ENCODE measurements at regions not wholly inside any gene's neighbourhood (a gene's known extent, or its start where the extent isn't known, plus 50 kb on each side); places are given as distances from the start of the nearest gene placed in this dataset.

DNA sequence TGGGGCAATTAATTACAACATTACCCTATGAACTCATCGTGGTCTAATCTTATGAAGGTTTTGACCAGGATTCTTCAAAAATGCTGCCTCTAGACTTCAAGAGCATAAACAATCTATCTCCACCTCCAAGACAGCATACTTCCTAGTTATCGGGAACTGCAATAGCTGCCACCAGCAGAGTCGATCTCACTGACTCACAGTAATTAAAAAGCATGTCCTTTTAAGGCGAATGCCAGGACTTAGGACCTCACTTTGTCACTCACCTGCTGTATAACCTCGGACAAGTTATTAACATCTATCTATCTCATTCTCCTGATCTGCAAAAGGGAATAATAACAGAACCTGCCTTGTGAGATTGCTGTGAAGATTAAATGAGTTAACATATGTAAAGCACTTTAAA, 666.0 kb upstream of the COBL start:
- Histone ChIP-seq H3K36me3 (ENCODE audit: low read depth) (no peaks in the 10 kb centered on the region), H3K4me1 (ENCODE audit: insufficient read depth, poor library complexity, severe bottlenecking) (no peaks in the 10 kb centered on the region), H3K9me3 (ENCODE audit: severe bottlenecking) (no peaks in the 10 kb centered on the region), H3K27me3 (ENCODE audit: insufficient read depth, poor library complexity, severe bottlenecking) (peaks cover 5% of the 10 kb centered on the region), H3K27ac (ENCODE audit: poor library complexity, severe bottlenecking) (no peak overlapping the region), H3K4me3 (ENCODE audit: severe bottlenecking) (no peak overlapping the region)
- TF ChIP-seq, protein P1, sequence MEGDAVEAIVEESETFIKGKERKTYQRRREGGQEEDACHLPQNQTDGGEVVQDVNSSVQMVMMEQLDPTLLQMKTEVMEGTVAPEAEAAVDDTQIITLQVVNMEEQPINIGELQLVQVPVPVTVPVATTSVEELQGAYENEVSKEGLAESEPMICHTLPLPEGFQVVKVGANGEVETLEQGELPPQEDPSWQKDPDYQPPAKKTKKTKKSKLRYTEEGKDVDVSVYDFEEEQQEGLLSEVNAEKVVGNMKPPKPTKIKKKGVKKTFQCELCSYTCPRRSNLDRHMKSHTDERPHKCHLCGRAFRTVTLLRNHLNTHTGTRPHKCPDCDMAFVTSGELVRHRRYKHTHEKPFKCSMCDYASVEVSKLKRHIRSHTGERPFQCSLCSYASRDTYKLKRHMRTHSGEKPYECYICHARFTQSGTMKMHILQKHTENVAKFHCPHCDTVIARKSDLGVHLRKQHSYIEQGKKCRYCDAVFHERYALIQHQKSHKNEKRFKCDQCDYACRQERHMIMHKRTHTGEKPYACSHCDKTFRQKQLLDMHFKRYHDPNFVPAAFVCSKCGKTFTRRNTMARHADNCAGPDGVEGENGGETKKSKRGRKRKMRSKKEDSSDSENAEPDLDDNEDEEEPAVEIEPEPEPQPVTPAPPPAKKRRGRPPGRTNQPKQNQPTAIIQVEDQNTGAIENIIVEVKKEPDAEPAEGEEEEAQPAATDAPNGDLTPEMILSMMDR (IDR thresholded peaks at IDR 0.05; ENCODE audit: poor library complexity, severe bottlenecking), result no peak
- ATAC-seq (ENCODE audit: low read depth) (no peak), DNase-seq (ENCODE audit: low spot score) (no peak)

DNA sequence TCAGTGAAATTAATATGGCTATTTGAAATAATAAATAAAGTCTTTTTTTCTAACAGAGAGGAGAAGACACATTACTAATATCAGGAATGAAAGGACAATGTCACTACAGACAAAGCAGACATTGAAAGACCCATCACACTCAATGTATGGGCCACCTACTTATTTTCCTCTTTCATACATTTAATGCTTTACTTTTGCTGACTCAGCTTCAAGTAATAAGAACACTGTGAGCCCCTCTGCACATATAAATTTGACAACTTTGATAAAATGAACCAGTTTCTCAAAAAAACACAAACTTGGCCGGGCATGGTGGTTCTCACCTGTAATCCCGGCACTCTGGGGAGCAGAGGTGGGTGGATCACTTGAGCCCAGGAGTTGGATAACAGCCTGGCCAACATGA, 664.2 kb upstream of the COBL start:
- H3K27ac ChIP-seq (ENCODE audit: poor library complexity, severe bottlenecking), result no peak overlapping the region
- H3K4me3 ChIP-seq (ENCODE audit: severe bottlenecking), result no peak overlapping the region
- no peak for DNase-seq (ENCODE audit: low spot score)
- no peaks in the 10 kb centered on the region for H3K9me3 ChIP-seq (ENCODE audit: severe bottlenecking)
- TF ChIP-seq, protein P1 (IDR thresholded peaks at IDR 0.05; ENCODE audit: poor library complexity, severe bottlenecking), result no peak
- no peaks in the 10 kb centered on the region for H3K36me3 ChIP-seq (ENCODE audit: low read depth)
- peaks cover 5% of the 10 kb centered on the region for H3K27me3 ChIP-seq (ENCODE audit: insufficient read depth, poor library complexity, severe bottlenecking)
- no peaks in the 10 kb centered on the region for H3K4me1 ChIP-seq (ENCODE audit: insufficient read depth, poor library complexity, severe bottlenecking)
- no peak for ATAC-seq (ENCODE audit: low read depth)

DNA sequence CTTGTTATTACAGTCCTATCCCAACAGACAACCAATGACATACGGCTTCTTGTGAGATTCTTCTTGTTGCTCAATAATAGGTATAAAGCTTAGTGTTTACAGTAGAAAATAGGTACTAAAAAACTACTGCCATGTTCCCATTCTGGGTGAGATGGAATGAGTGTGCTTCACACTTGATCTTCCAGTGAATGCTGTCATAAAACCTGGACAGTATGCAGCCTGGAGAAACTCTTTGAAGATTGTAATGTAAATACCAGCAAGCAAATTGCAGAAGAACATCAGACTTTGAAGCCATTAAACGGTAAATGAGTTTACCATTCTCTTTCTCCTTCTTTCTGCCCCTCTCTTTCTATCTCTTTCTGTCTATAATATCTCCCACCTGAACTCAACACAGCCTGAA, 663.7 kb upstream of the COBL start:
- H3K27ac ChIP-seq (ENCODE audit: poor library complexity, severe bottlenecking), result no peak overlapping the region
- no peaks in the 10 kb centered on the region for H3K36me3 ChIP-seq (ENCODE audit: low read depth)
- TF ChIP-seq, protein P1 (IDR thresholded peaks at IDR 0.05; ENCODE audit: poor library complexity, severe bottlenecking), result no peak
- no peak for DNase-seq (ENCODE audit: low spot score)
- H3K27me3 ChIP-seq (ENCODE audit: insufficient read depth, poor library complexity, severe bottlenecking), result peaks cover 5% of the 10 kb centered on the region
- no peaks in the 10 kb centered on the region for H3K9me3 ChIP-seq (ENCODE audit: severe bottlenecking)
- H3K4me1 ChIP-seq (ENCODE audit: insufficient read depth, poor library complexity, severe bottlenecking), result no peaks in the 10 kb centered on the region
- no peak overlapping the region for H3K4me3 ChIP-seq (ENCODE audit: severe bottlenecking)
- no peak for ATAC-seq (ENCODE audit: low read depth)

DNA sequence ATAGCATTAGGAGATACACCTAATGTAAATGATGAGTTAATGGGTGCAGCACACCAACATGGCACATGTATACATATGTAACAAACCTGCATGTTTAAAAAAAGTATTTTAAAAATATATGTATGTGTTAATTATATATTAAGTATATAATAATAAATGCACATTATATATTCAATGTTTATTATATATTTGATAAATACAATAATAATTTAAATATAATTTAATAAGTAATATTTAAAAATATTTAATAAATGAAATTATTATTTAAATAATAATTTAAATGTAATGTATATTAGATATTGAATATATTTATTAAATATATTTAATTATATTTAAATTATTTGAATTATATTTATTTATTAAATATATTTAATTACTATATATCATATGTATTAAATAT, 661.3 kb upstream of the COBL start:
- H3K36me3 ChIP-seq (ENCODE audit: low read depth), result no peaks in the 10 kb centered on the region
- no peaks in the 10 kb centered on the region for H3K9me3 ChIP-seq (ENCODE audit: severe bottlenecking)
- H3K27ac ChIP-seq (ENCODE audit: poor library complexity, severe bottlenecking), result no peak overlapping the region
- no peak for ATAC-seq (ENCODE audit: low read depth)
- DNase-seq (ENCODE audit: low spot score), result no peak
- TF ChIP-seq, protein P1 (IDR thresholded peaks at IDR 0.05; ENCODE audit: poor library complexity, severe bottlenecking), result no peak
- H3K4me3 ChIP-seq (ENCODE audit: severe bottlenecking), result no peak overlapping the region
- H3K4me1 ChIP-seq (ENCODE audit: insufficient read depth, poor library complexity, severe bottlenecking), result no peaks in the 10 kb centered on the region
- H3K27me3 ChIP-seq (ENCODE audit: insufficient read depth, poor library complexity, severe bottlenecking), result peaks cover 5% of the 10 kb centered on the region

DNA sequence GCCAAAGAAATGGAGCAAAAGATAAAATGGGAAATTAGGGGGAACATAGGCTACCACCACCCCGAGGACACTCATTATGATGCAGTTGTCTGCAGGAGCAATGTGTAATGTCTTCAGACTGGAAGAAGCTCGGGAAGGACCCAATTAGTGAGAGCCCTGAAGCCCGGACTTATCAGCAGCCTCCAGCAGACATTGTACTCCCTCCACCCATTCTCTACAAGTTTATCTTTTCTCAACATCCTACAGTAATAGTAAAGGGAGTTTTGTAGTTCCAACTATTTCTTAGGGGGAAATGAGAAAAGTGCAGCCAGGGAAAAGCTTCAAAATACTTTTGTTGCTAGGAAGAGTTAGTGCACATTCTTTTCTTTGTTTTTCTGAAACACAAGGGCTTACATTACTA, 657.3 kb upstream of the COBL start:
- H3K9me3 ChIP-seq (ENCODE audit: severe bottlenecking), result no peaks in the 10 kb centered on the region
- H3K4me3 ChIP-seq (ENCODE audit: severe bottlenecking), result no peak overlapping the region
- TF ChIP-seq, protein P1 (IDR thresholded peaks at IDR 0.05; ENCODE audit: poor library complexity, severe bottlenecking), result no peak
- DNase-seq (ENCODE audit: low spot score), result no peak
- H3K27ac ChIP-seq (ENCODE audit: poor library complexity, severe bottlenecking), result no peak overlapping the region
- H3K4me1 ChIP-seq (ENCODE audit: insufficient read depth, poor library complexity, severe bottlenecking), result no peaks in the 10 kb centered on the region
- no peak for ATAC-seq (ENCODE audit: low read depth)
- H3K36me3 ChIP-seq (ENCODE audit: low read depth), result no peaks in the 10 kb centered on the region
- no peaks in the 10 kb centered on the region for H3K27me3 ChIP-seq (ENCODE audit: insufficient read depth, poor library complexity, severe bottlenecking)

All from RWPE2 (cell line).